ENCODE measurements at regions not wholly inside any gene's neighbourhood (a gene's known extent, or its start where the extent isn't known, plus 50 kb on each side); places are given as distances from the start of the nearest gene placed in this dataset.
A peak's percentile ranks its signal among the peaks of the same experiment; 100 is the strongest.

GRCh38 chr1:115452600-115453329, 114.7 kb upstream of the NGF start:
- H3K9me3 ChIP-seq (ENCODE audit: control insufficient read depth in 4 of 4, low read length in 3 of 4): no peaks in the 10 kb centered on the region
- no peak overlapping the region for H3K27ac ChIP-seq (ENCODE audit: low read depth in 1 of 2, low read length in 2 of 2)
- TF ChIP-seq YY1 (IDR thresholded peaks at IDR 0.05) (no peak), REST (IDR thresholded peaks at IDR 0.05) (no peak), CTCF (IDR thresholded peaks at IDR 0.05; ENCODE audit: low read depth, low read length, missing input control) (no peak), HNF4G (IDR thresholded peaks at IDR 0.05) (no peak), RAD21 (IDR thresholded peaks at IDR 0.05) (no peak), EGR1 (IDR thresholded peaks at IDR 0.05; ENCODE audit: low read depth in 2 of 2) (no peak), FOXA1 (IDR thresholded peaks at IDR 0.05) (no peak), RXRA (IDR thresholded peaks at IDR 0.05) (no peak)
- WGBS: 94% methylated on average over 6 of the region's 6 CpGs
- peaks cover 0 to 2% (median 0%) of the 10 kb centered on the region in 4 donors for H3K4me1 ChIP-seq (ENCODE audit: control insufficient read depth in 4 of 4, insufficient read depth in 4 of 4, low read length in 3 of 4)
- DNase-seq (ENCODE audit: low spot score): no peak
- peaks cover 0 to 7% (median 0%) of the 10 kb centered on the region in 4 donors for H3K27me3 ChIP-seq (ENCODE audit: control insufficient read depth in 4 of 4, insufficient read depth in 4 of 4, low read length in 3 of 4)
- H3K9ac ChIP-seq (ENCODE audit: low read depth in 1 of 2, low read length in 2 of 2): no peak overlapping the region
- H3K4me3 ChIP-seq (ENCODE audit: low read depth in 1 of 3, low read length in 3 of 3): no peak overlapping the region
- no peaks in the 10 kb centered on the region for H3K36me3 ChIP-seq (ENCODE audit: control insufficient read depth in 4 of 4, insufficient read depth in 3 of 4, low read depth in 1 of 4, low read length in 3 of 4)

- no peaks in the 10 kb centered on the region for H3K9me3 ChIP-seq (ENCODE audit: control insufficient read depth in 4 of 4, low read length in 3 of 4)
- no peak overlapping the region for H3K27ac ChIP-seq (ENCODE audit: low read depth in 1 of 2, low read length in 2 of 2)
- H3K36me3 ChIP-seq (ENCODE audit: control insufficient read depth in 4 of 4, insufficient read depth in 3 of 4, low read depth in 1 of 4, low read length in 3 of 4): no peaks in the 10 kb centered on the region
- no peak for DNase-seq (ENCODE audit: low spot score)
- H3K4me3 ChIP-seq (ENCODE audit: low read depth in 1 of 3, low read length in 3 of 3): no peak overlapping the region
- no peak overlapping the region for H3K9ac ChIP-seq (ENCODE audit: low read depth in 1 of 2, low read length in 2 of 2)
- 46% methylated on average over 6 of the region's 6 CpGs for WGBS
- H3K4me1 ChIP-seq (ENCODE audit: control insufficient read depth in 4 of 4, insufficient read depth in 4 of 4, low read length in 3 of 4): no peaks in the 10 kb centered on the region
- peak in 1 of 2 donors; percentile 31 for TF ChIP-seq RXRA (IDR thresholded peaks at IDR 0.05)
- peak; percentile 62 for TF ChIP-seq NR2F2 (IDR thresholded peaks at IDR 0.05)
- TF ChIP-seq TAF1 (conservative IDR thresholded peaks at IDR 0.05): no peak
- no peak for TF ChIP-seq HNF4A (conservative IDR thresholded peaks at IDR 0.05)
- TF ChIP-seq FOXA1 (IDR thresholded peaks at IDR 0.05): no peak
- TF ChIP-seq HNF4G (IDR thresholded peaks at IDR 0.05): no peak
- TF ChIP-seq CTCF (IDR thresholded peaks at IDR 0.05; ENCODE audit: low read depth, low read length, missing input control): no peak
- no peaks in the 10 kb centered on the region for H3K27me3 ChIP-seq (ENCODE audit: control insufficient read depth in 4 of 4, insufficient read depth in 4 of 4, low read length in 3 of 4)
Measured at GRCh38 chr1:115450501-115451040, 112.5 kb upstream of the NGF start.

Data from liver (tissue), 8 donors.